ENCODE measurements at regions not wholly inside any gene's neighbourhood (a gene's known extent, or its start where the extent isn't known, plus 50 kb on each side); places are given as distances from the start of the nearest gene placed in this dataset.

GRCh38 chr10:89937494-89937893 is 236.1 kb downstream of the KIF20B start:
- H3K9ac ChIP-seq (ENCODE audit: insufficient read depth, low read length) = no peak overlapping the region
- no peaks in the 10 kb centered on the region for H3K79me2 ChIP-seq (ENCODE audit: control insufficient read depth, insufficient read depth, low read length)
- no peaks in the 10 kb centered on the region for H4K20me1 ChIP-seq (ENCODE audit: control insufficient read depth, extremely low read depth, insufficient read depth, low read length)
- H3K9me3 ChIP-seq (ENCODE audit: control insufficient read depth, insufficient read depth, low read depth, low read length) = no peaks in the 10 kb centered on the region
- no peak for TF ChIP-seq EZH2 (IDR thresholded peaks at IDR 0.05; ENCODE audit: low read length, missing control alignments)
- no peak for TF ChIP-seq CTCF (conservative IDR thresholded peaks at IDR 0.05 in 1 of 2, IDR thresholded peaks at IDR 0.05 in 1 of 2; ENCODE audit: low read depth in 1 of 2, low read length in 2 of 2)
- no peak overlapping the region for H2AFZ ChIP-seq (ENCODE audit: low read length)
- H3K4me2 ChIP-seq (ENCODE audit: extremely low read depth, insufficient read depth, low read length) = no peak overlapping the region
- no peaks in the 10 kb centered on the region for H3K4me1 ChIP-seq (ENCODE audit: control insufficient read depth, extremely low read depth, insufficient read depth, low read length)
- no peak overlapping the region for H3K4me3 ChIP-seq (replicated peaks in 1 of 4; ENCODE audit: control extremely low read depth in 1 of 4, insufficient read depth in 1 of 4, low read depth in 3 of 4, low read length in 4 of 4)
- no peaks in the 10 kb centered on the region for H3K27me3 ChIP-seq (ENCODE audit: control insufficient read depth, insufficient read depth, low read length)
- H3K36me3 ChIP-seq (ENCODE audit: control insufficient read depth, insufficient read depth, low read length) = no peaks in the 10 kb centered on the region
- H3K27ac ChIP-seq (ENCODE audit: insufficient read depth, low read length) = no peak overlapping the region
- DNase-seq (ENCODE audit: low read depth in 2 of 2) = no peak

GRCh38 chr10:89940076-89940475 is 238.7 kb downstream of the KIF20B start:
- H3K36me3 ChIP-seq (ENCODE audit: control insufficient read depth, insufficient read depth, low read length) = no peaks in the 10 kb centered on the region
- TF ChIP-seq CTCF (conservative IDR thresholded peaks at IDR 0.05 in 1 of 2, IDR thresholded peaks at IDR 0.05 in 1 of 2; ENCODE audit: low read depth in 1 of 2, low read length in 2 of 2) (no peak), EZH2 (IDR thresholded peaks at IDR 0.05; ENCODE audit: low read length, missing control alignments) (no peak)
- H3K27me3 ChIP-seq (ENCODE audit: control insufficient read depth, insufficient read depth, low read length) = no peaks in the 10 kb centered on the region
- no peaks in the 10 kb centered on the region for H4K20me1 ChIP-seq (ENCODE audit: control insufficient read depth, extremely low read depth, insufficient read depth, low read length)
- no peak overlapping the region for H3K4me2 ChIP-seq (ENCODE audit: extremely low read depth, insufficient read depth, low read length)
- no peak overlapping the region for H3K9ac ChIP-seq (ENCODE audit: insufficient read depth, low read length)
- no peaks in the 10 kb centered on the region for H3K9me3 ChIP-seq (ENCODE audit: control insufficient read depth, insufficient read depth, low read depth, low read length)
- no peaks in the 10 kb centered on the region for H3K4me1 ChIP-seq (ENCODE audit: control insufficient read depth, extremely low read depth, insufficient read depth, low read length)
- DNase-seq (ENCODE audit: low read depth in 2 of 2) = no peak
- H3K27ac ChIP-seq (ENCODE audit: insufficient read depth, low read length) = no peak overlapping the region
- H3K4me3 ChIP-seq (replicated peaks in 1 of 4; ENCODE audit: control extremely low read depth in 1 of 4, insufficient read depth in 1 of 4, low read depth in 3 of 4, low read length in 4 of 4) = no peak overlapping the region
- no peaks in the 10 kb centered on the region for H3K79me2 ChIP-seq (ENCODE audit: control insufficient read depth, insufficient read depth, low read length)
- H2AFZ ChIP-seq (ENCODE audit: low read length) = no peak overlapping the region

GRCh38 chr10:89942217-89942616 is 240.8 kb downstream of the KIF20B start:
- Histone ChIP-seq H4K20me1 (ENCODE audit: control insufficient read depth, extremely low read depth, insufficient read depth, low read length) (no peaks in the 10 kb centered on the region), H3K79me2 (ENCODE audit: control insufficient read depth, insufficient read depth, low read length) (no peaks in the 10 kb centered on the region), H3K27me3 (ENCODE audit: control insufficient read depth, insufficient read depth, low read length) (no peaks in the 10 kb centered on the region), H3K4me1 (ENCODE audit: control insufficient read depth, extremely low read depth, insufficient read depth, low read length) (no peaks in the 10 kb centered on the region), H2AFZ (ENCODE audit: low read length) (no peak overlapping the region), H3K9me3 (ENCODE audit: control insufficient read depth, insufficient read depth, low read depth, low read length) (no peaks in the 10 kb centered on the region), H3K36me3 (ENCODE audit: control insufficient read depth, insufficient read depth, low read length) (no peaks in the 10 kb centered on the region), H3K27ac (ENCODE audit: insufficient read depth, low read length) (no peak overlapping the region), H3K9ac (ENCODE audit: insufficient read depth, low read length) (no peak overlapping the region), H3K4me3 (replicated peaks in 1 of 4; ENCODE audit: control extremely low read depth in 1 of 4, insufficient read depth in 1 of 4, low read depth in 3 of 4, low read length in 4 of 4) (no peak overlapping the region), H3K4me2 (ENCODE audit: extremely low read depth, insufficient read depth, low read length) (no peak overlapping the region)
- TF ChIP-seq CTCF (conservative IDR thresholded peaks at IDR 0.05 in 1 of 2, IDR thresholded peaks at IDR 0.05 in 1 of 2; ENCODE audit: low read depth in 1 of 2, low read length in 2 of 2) = no peak
- no peak for TF ChIP-seq EZH2 (IDR thresholded peaks at IDR 0.05; ENCODE audit: low read length, missing control alignments)
- peak in 1 of 2 donors; percentile 50 for DNase-seq (ENCODE audit: low read depth in 2 of 2)

Data from fibroblast of lung (primary cell).